H1 (cell line): ENCODE measurements at regions not wholly inside any gene's neighbourhood (a gene's known extent, or its start where the extent isn't known, plus 50 kb on each side); places are given as distances from the start of the nearest gene placed in this dataset.

Source experiments
- BACH1 ChIP-seq: IDR thresholded peaks from 2 replicates; pipeline ENCODE4 v1.6.1; 2012; ENCODE audit warnings: low read length, improper control_type of control experiment
- EGR1 ChIP-seq: IDR thresholded peaks from 2 replicates; pipeline ENCODE4 v1.6.1; 2011; ENCODE audit warnings: low read depth, low read length, borderline replicate concordance
- FOSL1 ChIP-seq: IDR thresholded peaks from 2 replicates; pipeline ENCODE4 v1.6.1; 2011; ENCODE audit warnings: mild to moderate bottlenecking, low read depth, low read length, moderate library complexity; ENCODE audit not compliant: insufficient read depth
- POLR2AphosphoS5 ChIP-seq: IDR thresholded peaks from 2 replicates; pipeline ENCODE4 v1.6.1; 2011; ENCODE audit warnings: low read depth, low read length
- SRF ChIP-seq: IDR thresholded peaks from 2 replicates; pipeline ENCODE4 v1.6.1; 2011; ENCODE audit warnings: mild to moderate bottlenecking, low read depth, low read length, moderate library complexity
- ZNF274 ChIP-seq: IDR thresholded peaks from 2 replicates; pipeline ENCODE4 v1.7.0; 2012; ENCODE audit warnings: low read length, borderline replicate concordance; ENCODE audit errors: extremely low read depth

DNA sequence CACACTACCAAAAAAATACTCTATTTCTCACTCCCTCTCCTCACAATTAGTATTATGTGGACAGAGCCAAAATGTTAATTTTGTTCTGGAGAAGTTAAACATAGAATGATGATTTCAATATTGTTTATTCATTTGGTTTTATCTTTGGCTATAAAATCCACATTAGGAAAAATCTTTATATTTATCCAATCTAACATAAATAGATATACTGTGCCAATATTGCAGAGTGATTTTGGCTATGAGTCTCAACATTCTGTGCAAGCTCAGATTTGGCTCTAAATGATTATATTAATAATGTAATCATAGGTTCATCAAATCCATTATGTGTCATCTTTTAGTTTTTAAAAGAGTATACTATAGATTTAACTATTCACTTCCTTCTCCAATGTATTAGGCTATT, 667.5 kb upstream of the CHORDC1 start (continued):
- no peak for TF ChIP-seq FOSL1
- no peak for TF ChIP-seq ZNF274
- TF ChIP-seq SRF: no peak
- TF ChIP-seq POLR2AphosphoS5: no peak
- TF ChIP-seq BACH1: no peak
- no peak for TF ChIP-seq EGR1
